ENCODE measurements at regions not wholly inside any gene's neighbourhood (a gene's known extent, or its start where the extent isn't known, plus 50 kb on each side); places are given as distances from the start of the nearest gene placed in this dataset.
"Not testable (repeated sequence)": the region's sequence is repeated elsewhere in the genome, so short reads cannot be mapped to it uniquely, and the experiment has no call there.

DNA sequence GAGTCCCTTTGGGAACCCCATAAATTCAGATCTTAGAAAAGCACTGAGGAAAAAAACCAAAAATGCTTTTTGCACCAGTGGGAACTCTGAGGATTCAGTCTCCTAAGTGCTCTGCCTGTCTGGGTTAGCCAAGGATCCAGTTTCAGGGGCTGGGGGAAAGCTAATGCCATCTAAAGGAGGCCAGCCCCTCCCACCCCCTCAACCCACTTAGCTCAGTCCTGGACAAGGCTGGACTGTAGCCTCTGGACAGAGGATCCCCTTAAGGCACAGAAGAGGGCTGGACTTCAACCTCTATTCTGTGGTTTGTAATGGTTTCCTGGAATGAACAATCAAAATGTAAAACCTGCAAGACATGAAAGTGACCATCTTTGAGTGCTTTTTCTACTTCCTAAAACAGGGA lies 356.1 kb upstream of the ZFHX3 start:
- TF ChIP-seq, protein P1, sequence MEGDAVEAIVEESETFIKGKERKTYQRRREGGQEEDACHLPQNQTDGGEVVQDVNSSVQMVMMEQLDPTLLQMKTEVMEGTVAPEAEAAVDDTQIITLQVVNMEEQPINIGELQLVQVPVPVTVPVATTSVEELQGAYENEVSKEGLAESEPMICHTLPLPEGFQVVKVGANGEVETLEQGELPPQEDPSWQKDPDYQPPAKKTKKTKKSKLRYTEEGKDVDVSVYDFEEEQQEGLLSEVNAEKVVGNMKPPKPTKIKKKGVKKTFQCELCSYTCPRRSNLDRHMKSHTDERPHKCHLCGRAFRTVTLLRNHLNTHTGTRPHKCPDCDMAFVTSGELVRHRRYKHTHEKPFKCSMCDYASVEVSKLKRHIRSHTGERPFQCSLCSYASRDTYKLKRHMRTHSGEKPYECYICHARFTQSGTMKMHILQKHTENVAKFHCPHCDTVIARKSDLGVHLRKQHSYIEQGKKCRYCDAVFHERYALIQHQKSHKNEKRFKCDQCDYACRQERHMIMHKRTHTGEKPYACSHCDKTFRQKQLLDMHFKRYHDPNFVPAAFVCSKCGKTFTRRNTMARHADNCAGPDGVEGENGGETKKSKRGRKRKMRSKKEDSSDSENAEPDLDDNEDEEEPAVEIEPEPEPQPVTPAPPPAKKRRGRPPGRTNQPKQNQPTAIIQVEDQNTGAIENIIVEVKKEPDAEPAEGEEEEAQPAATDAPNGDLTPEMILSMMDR (IDR thresholded peaks at IDR 0.05): no peak
- Histone ChIP-seq H3K27ac (no peak overlapping the region), H3K27me3 (no peaks in the 10 kb centered on the region), H3K4me1 (ENCODE audit: control insufficient read depth in 1 of 2, insufficient read depth in 1 of 2, low read depth in 1 of 2, low read length in 1 of 2) (no peaks in the 10 kb centered on the region), H3K36me3 (no peaks in the 10 kb centered on the region), H3K4me3 (ENCODE audit: low read depth in 1 of 2, low read length in 1 of 2) (no peak overlapping the region), H3K9me3 (no peaks in the 10 kb centered on the region)

- H3K27ac ChIP-seq: no peak overlapping the region
- no peaks in the 10 kb centered on the region for H3K36me3 ChIP-seq
- H3K4me3 ChIP-seq (ENCODE audit: low read depth in 1 of 2, low read length in 1 of 2): no peak overlapping the region
- no peaks in the 10 kb centered on the region for H3K4me1 ChIP-seq (ENCODE audit: control insufficient read depth in 1 of 2, insufficient read depth in 1 of 2, low read depth in 1 of 2, low read length in 1 of 2)
- no peaks in the 10 kb centered on the region for H3K9me3 ChIP-seq
- TF ChIP-seq, protein P1 (IDR thresholded peaks at IDR 0.05): no peak
- no peaks in the 10 kb centered on the region for H3K27me3 ChIP-seq
These were observed 355.4 kb upstream of the ZFHX3 start for GRCh38 chr16:73403291-73403690.

GRCh38 chr16:73400951-73401350 lies 353.0 kb upstream of the ZFHX3 start:
- TF ChIP-seq, protein P1 (IDR thresholded peaks at IDR 0.05): no peak
- H3K9me3 ChIP-seq: no peaks in the 10 kb centered on the region
- no peak overlapping the region for H3K27ac ChIP-seq
- H3K27me3 ChIP-seq: no peaks in the 10 kb centered on the region
- H3K4me1 ChIP-seq (ENCODE audit: control insufficient read depth in 1 of 2, insufficient read depth in 1 of 2, low read depth in 1 of 2, low read length in 1 of 2): no peaks in the 10 kb centered on the region
- no peak overlapping the region for H3K4me3 ChIP-seq (ENCODE audit: low read depth in 1 of 2, low read length in 1 of 2)
- no peaks in the 10 kb centered on the region for H3K36me3 ChIP-seq

GRCh38 chr16:73399997-73400396 lies 352.1 kb upstream of the ZFHX3 start:
- Histone ChIP-seq H3K4me3 (ENCODE audit: low read depth in 1 of 2, low read length in 1 of 2) (no peak overlapping the region), H3K27me3 (no peaks in the 10 kb centered on the region), H3K4me1 (ENCODE audit: control insufficient read depth in 1 of 2, insufficient read depth in 1 of 2, low read depth in 1 of 2, low read length in 1 of 2) (no peaks in the 10 kb centered on the region), H3K27ac (no peak overlapping the region), H3K9me3 (no peaks in the 10 kb centered on the region), H3K36me3 (no peaks in the 10 kb centered on the region)
- TF ChIP-seq, protein P1 (IDR thresholded peaks at IDR 0.05): no peak

- H3K4me3 ChIP-seq (ENCODE audit: low read depth in 1 of 2, low read length in 1 of 2): no peak overlapping the region
- TF ChIP-seq, protein P1 (IDR thresholded peaks at IDR 0.05): no peak
- H3K36me3 ChIP-seq: no peaks in the 10 kb centered on the region
- no peaks in the 10 kb centered on the region for H3K27me3 ChIP-seq
- no peak overlapping the region for H3K27ac ChIP-seq
- H3K4me1 ChIP-seq (ENCODE audit: control insufficient read depth in 1 of 2, insufficient read depth in 1 of 2, low read depth in 1 of 2, low read length in 1 of 2): no peaks in the 10 kb centered on the region
- H3K9me3 ChIP-seq: no peaks in the 10 kb centered on the region
These were observed 351.6 kb upstream of the ZFHX3 start for GRCh38 chr16:73399486-73399885.

GRCh38 chr16:73398604-73399003 lies 350.7 kb upstream of the ZFHX3 start:
- H3K9me3 ChIP-seq; H3K4me3 ChIP-seq (ENCODE audit: low read depth in 1 of 2, low read length in 1 of 2); H3K27ac ChIP-seq; H3K27me3 ChIP-seq; H3K4me1 ChIP-seq (ENCODE audit: control insufficient read depth in 1 of 2, insufficient read depth in 1 of 2, low read depth in 1 of 2, low read length in 1 of 2); H3K36me3 ChIP-seq: not testable (repeated sequence)

All from neutrophil (primary cell).